Transverse colon (tissue), 1 donor: ENCODE measurements at regions not wholly inside any gene's neighbourhood (a gene's known extent, or its start where the extent isn't known, plus 50 kb on each side); places are given as distances from the start of the nearest gene placed in this dataset.

Experiments
- EP300 ChIP-seq: sonication (generic); formaldehyde crosslinking; IDR thresholded peaks from one replicate; pipeline ENCODE4 v1.6.1; 2017; ENCODE audit warnings: antibody characterized with exemption, low read depth
- POLR2A ChIP-seq: fragments of 450-650 bp; IDR thresholded peaks from one replicate; pipeline ENCODE4 v1.6.1; 2016; ENCODE audit warnings: antibody characterized with exemption, mild to moderate bottlenecking, moderate library complexity

GRCh38 chr3:145903472-145904013, 257.4 kb downstream of the PLOD2 start:
- no peak for TF ChIP-seq POLR2A
- no peak for TF ChIP-seq EP300
